Thyroid gland (tissue), 4 donors: ENCODE measurements at regions not wholly inside any gene's neighbourhood (a gene's known extent, or its start where the extent isn't known, plus 50 kb on each side); places are given as distances from the start of the nearest gene placed in this dataset.

Source experiments
- DNase-seq, 2 donors: peaks; one replicate each; pipeline ENCODE4 v3.0.0-alpha.2; 2019
- H3K27ac ChIP-seq, 3 donors: fragments of 200-600 bp; sonication (generic); 1 replicate in 2 of 3; 2 replicates in 1 of 3; pipeline ENCODE4 v1.5.1; 2016 to 2019; ENCODE audit warnings: mild to moderate bottlenecking in 1 of 3, moderate library complexity in 1 of 3
- H3K27me3 ChIP-seq: fragments of 200-600 bp; sonication (generic); one replicate; pipeline ENCODE4 v1.5.1; 2019
- H3K36me3 ChIP-seq, 2 donors: fragments of 200-600 bp; sonication (generic); one replicate each; pipeline ENCODE4 v1.5.1; 2016 to 2019
- H3K4me1 ChIP-seq, 2 donors: fragments of 200-600 bp; sonication (generic); one replicate each; pipeline ENCODE4 v1.5.1; 2017 to 2019
- H3K4me3 ChIP-seq, 3 donors: fragments of 200-600 bp; sonication (generic); replicated peaks in 1 of 3; 1 replicate in 2 of 3; 2 replicates in 1 of 3; pipeline ENCODE4 v1.5.1; 2016; ENCODE audit warnings: mild to moderate bottlenecking in 1 of 3
- H3K9me3 ChIP-seq: fragments of 200-600 bp; sonication (generic); one replicate; pipeline ENCODE4 v1.5.1; 2017
- POLR2A ChIP-seq, 2 donors: fragments of 450-650 bp; IDR thresholded peaks; one replicate each; pipeline ENCODE4 v1.6.1; 2017; ENCODE audit warnings: antibody characterized with exemption in 2 of 2, mild to moderate bottlenecking in 2 of 2, moderate library complexity in 1 of 2
- WGBS, 2 donors: methylation state at CpG; one replicate each; pipeline ENCODE4 v1.1.5; 2017; 5-methylcytosine and 5-hydroxymethylcytosine counted together
- intact Hi-C: fragments of 100-400 bp; cut with DNase I; formaldehyde crosslinking; loops from one replicate; pipeline ENCODE4 v1.15.1; 2023
- TF ChIP-seq, protein P1 (sequence below), 6 experiments: fragments of 200-600 bp in 3 of 6; fragments of 450-650 bp in 3 of 6; sonication (generic) in 3 of 6; IDR thresholded peaks; one replicate each; pipeline ENCODE4 v1.5.1; 2016 to 2019; ENCODE audit warnings: antibody characterized with exemption in 6 of 6, mild to moderate bottlenecking in 2 of 6, inconsistent platforms in 1 of 6, moderate library complexity in 1 of 6

- intact Hi-C loops = no loop called here
- TF ChIP-seq POLR2A (IDR thresholded peaks at IDR 0.05) = no peak
- TF ChIP-seq, protein P1, sequence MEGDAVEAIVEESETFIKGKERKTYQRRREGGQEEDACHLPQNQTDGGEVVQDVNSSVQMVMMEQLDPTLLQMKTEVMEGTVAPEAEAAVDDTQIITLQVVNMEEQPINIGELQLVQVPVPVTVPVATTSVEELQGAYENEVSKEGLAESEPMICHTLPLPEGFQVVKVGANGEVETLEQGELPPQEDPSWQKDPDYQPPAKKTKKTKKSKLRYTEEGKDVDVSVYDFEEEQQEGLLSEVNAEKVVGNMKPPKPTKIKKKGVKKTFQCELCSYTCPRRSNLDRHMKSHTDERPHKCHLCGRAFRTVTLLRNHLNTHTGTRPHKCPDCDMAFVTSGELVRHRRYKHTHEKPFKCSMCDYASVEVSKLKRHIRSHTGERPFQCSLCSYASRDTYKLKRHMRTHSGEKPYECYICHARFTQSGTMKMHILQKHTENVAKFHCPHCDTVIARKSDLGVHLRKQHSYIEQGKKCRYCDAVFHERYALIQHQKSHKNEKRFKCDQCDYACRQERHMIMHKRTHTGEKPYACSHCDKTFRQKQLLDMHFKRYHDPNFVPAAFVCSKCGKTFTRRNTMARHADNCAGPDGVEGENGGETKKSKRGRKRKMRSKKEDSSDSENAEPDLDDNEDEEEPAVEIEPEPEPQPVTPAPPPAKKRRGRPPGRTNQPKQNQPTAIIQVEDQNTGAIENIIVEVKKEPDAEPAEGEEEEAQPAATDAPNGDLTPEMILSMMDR (IDR thresholded peaks at IDR 0.05) = no peak
- H3K4me3 ChIP-seq = no peak overlapping the region
- no peaks in the 10 kb centered on the region for H3K9me3 ChIP-seq
- no peaks in the 10 kb centered on the region for H3K4me1 ChIP-seq
- H3K27ac ChIP-seq = no peak overlapping the region
- WGBS, 2 donors = 73 to 79% methylated on average over 5 to 6 of the region's 6 CpGs
- no peaks in the 10 kb centered on the region for H3K27me3 ChIP-seq
- DNase-seq = no peak
- no peaks in the 10 kb centered on the region for H3K36me3 ChIP-seq
These were observed 147.4 kb downstream of the GALR1 start for GRCh38 chr18:77397056-77397455.

- no peak for TF ChIP-seq POLR2A (IDR thresholded peaks at IDR 0.05)
- H3K27ac ChIP-seq = no peak overlapping the region
- no peak for DNase-seq
- H3K4me3 ChIP-seq = no peak overlapping the region
- no peaks in the 10 kb centered on the region for H3K9me3 ChIP-seq
- no peaks in the 10 kb centered on the region for H3K27me3 ChIP-seq
- no peaks in the 10 kb centered on the region for H3K36me3 ChIP-seq
- 63 to 69% methylated on average over 4 of the region's 4 CpGs for WGBS, 2 donors
- H3K4me1 ChIP-seq = no peaks in the 10 kb centered on the region
- intact Hi-C loops = no loop called here
These were observed 148.0 kb downstream of the GALR1 start for GRCh38 chr18:77397617-77398016.

GRCh38 chr18:77400561-77400960, 150.9 kb downstream of the GALR1 start:
- whole genome bisulfite sequencing, 2 donors = 85 to 89% methylated on average over 5 of the region's 5 CpGs
- no peak for DNase-seq
- intact Hi-C loops = no loop called here
- H3K9me3 ChIP-seq = no peaks in the 10 kb centered on the region
- no peaks in the 10 kb centered on the region for H3K27me3 ChIP-seq
- H3K27ac ChIP-seq = no peak overlapping the region
- H3K4me3 ChIP-seq = no peak overlapping the region
- TF ChIP-seq POLR2A (IDR thresholded peaks at IDR 0.05) = no peak
- TF ChIP-seq, protein P1 (IDR thresholded peaks at IDR 0.05) = no peak
- no peaks in the 10 kb centered on the region for H3K4me1 ChIP-seq
- H3K36me3 ChIP-seq = no peaks in the 10 kb centered on the region

- Histone ChIP-seq H3K4me1 (no peaks in the 10 kb centered on the region), H3K4me3 (no peak overlapping the region), H3K27me3 (no peaks in the 10 kb centered on the region), H3K36me3 (no peaks in the 10 kb centered on the region), H3K27ac (no peak overlapping the region), H3K9me3 (no peaks in the 10 kb centered on the region)
- intact Hi-C loops = no loop called here
- WGBS, 2 donors = 89 to 91% methylated on average over 9 of the region's 9 CpGs
- TF ChIP-seq POLR2A (IDR thresholded peaks at IDR 0.05) = no peak
- TF ChIP-seq, protein P1 (IDR thresholded peaks at IDR 0.05) = no peak
- no peak for DNase-seq
These were observed 151.5 kb downstream of the GALR1 start for GRCh38 chr18:77401173-77401572.

DNA sequence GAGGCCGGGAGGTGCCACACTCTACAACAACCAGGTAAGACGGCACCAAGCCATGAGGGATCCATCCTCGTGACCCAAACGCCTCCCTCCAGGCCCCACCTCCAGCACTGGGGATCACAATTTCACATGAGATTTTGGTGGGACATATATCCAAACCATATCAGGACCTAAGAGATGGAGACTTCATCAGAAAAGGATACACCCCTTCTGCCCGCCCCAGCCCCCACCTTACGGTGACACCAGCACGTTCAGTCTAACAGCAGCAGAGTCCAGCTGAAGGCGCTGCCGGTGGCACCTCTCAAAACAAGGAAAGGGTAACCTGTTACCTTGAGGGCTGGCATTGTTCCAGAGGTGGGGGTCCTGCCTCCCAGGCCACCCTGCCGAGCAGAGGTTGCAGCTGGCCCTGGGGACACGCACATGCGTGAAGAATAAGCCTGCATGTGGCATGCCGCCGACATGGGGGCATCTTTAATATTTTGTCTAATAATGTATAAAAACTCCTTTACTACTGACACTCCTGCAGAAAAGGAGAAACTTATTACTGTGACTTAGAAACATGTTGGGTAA, 154.4 kb downstream of the GALR1 start:
- H3K27me3 ChIP-seq = no peaks in the 10 kb centered on the region
- 89 to 95% methylated on average over 14 of the region's 14 CpGs for WGBS, 2 donors
- no peak overlapping the region for H3K4me3 ChIP-seq
- intact Hi-C loops = no loop called here
- H3K36me3 ChIP-seq = no peaks in the 10 kb centered on the region
- H3K27ac ChIP-seq = no peak overlapping the region
- no peak for TF ChIP-seq POLR2A (IDR thresholded peaks at IDR 0.05)
- TF ChIP-seq, protein P1 (IDR thresholded peaks at IDR 0.05) = no peak
- no peaks in the 10 kb centered on the region for H3K9me3 ChIP-seq
- H3K4me1 ChIP-seq = no peaks in the 10 kb centered on the region
- DNase-seq = no peak

GRCh38 chr18:77405096-77405495, 155.4 kb downstream of the GALR1 start:
- no peak overlapping the region for H3K4me3 ChIP-seq
- H3K4me1 ChIP-seq = no peaks in the 10 kb centered on the region
- no peaks in the 10 kb centered on the region for H3K36me3 ChIP-seq
- WGBS, 2 donors = 57 to 64% methylated on average over 11 of the region's 11 CpGs
- H3K27ac ChIP-seq = no peak overlapping the region
- H3K27me3 ChIP-seq = no peaks in the 10 kb centered on the region
- intact Hi-C loops = no loop called here
- no peak for TF ChIP-seq POLR2A (IDR thresholded peaks at IDR 0.05)
- TF ChIP-seq, protein P1 (IDR thresholded peaks at IDR 0.05) = no peak
- H3K9me3 ChIP-seq = no peaks in the 10 kb centered on the region
- no peak for DNase-seq
